ENCODE measurements at regions not wholly inside any gene's neighbourhood (a gene's known extent, or its start where the extent isn't known, plus 50 kb on each side); places are given as distances from the start of the nearest gene placed in this dataset.

GRCh38 chr10:121053151-121053550, 202.0 kb downstream of the WDR11 start:
- no peaks in the 10 kb centered on the region for H3K9me3 ChIP-seq (ENCODE audit: control insufficient read depth, low read length)
- no peaks in the 10 kb centered on the region for H3K4me1 ChIP-seq (ENCODE audit: control insufficient read depth, insufficient read depth, low read length, poor library complexity, severe bottlenecking)
- H3K36me3 ChIP-seq (ENCODE audit: control insufficient read depth, insufficient read depth, low read length) = no peaks in the 10 kb centered on the region
- H3K27ac ChIP-seq (ENCODE audit: low read depth, low read length, severe bottlenecking) = no peak overlapping the region
- 100% methylated on average over 2 of the region's 3 CpGs; no CpG with 5 or more reads in 1 of the 2 experiments for WGBS, 2 experiments (ENCODE audit: insufficient coverage in 2 of 2)
- H3K4me3 ChIP-seq (ENCODE audit: extremely low read depth, insufficient read depth, low read length, poor library complexity, severe bottlenecking) = no peak overlapping the region

- Histone ChIP-seq H3K36me3 (ENCODE audit: control insufficient read depth, insufficient read depth, low read length) (no peaks in the 10 kb centered on the region), H3K9me3 (ENCODE audit: control insufficient read depth, low read length) (no peaks in the 10 kb centered on the region), H3K4me3 (ENCODE audit: extremely low read depth, insufficient read depth, low read length, poor library complexity, severe bottlenecking) (no peak overlapping the region), H3K27ac (ENCODE audit: low read depth, low read length, severe bottlenecking) (no peak overlapping the region), H3K4me1 (ENCODE audit: control insufficient read depth, insufficient read depth, low read length, poor library complexity, severe bottlenecking) (no peaks in the 10 kb centered on the region)
- 88 to 90% methylated on average over 2 to 3 of the region's 5 CpGs for WGBS, 2 experiments (ENCODE audit: insufficient coverage in 2 of 2)
Observed at GRCh38 chr10:121054874-121055273, 203.7 kb downstream of the WDR11 start.

DNA sequence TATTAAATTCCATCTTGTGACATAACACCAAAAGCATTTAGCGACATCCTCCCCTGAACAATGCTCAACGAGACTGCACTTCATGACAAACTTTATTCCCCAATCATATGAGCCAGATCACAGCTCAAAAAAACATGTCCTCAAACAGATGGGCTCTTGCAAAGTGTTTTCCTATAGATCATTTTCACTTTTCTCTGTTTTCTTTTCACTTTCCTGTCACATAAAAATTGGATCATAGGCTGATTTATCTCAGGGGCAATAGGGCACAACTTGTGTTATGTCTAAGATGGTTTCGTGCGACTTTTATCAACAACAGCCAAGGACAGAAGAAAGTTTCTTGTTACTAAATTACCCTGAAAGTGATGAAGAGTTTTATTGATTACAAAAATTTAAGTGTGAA, 206.1 kb downstream of the WDR11 start:
- Histone ChIP-seq H3K4me1 (ENCODE audit: control insufficient read depth, insufficient read depth, low read length, poor library complexity, severe bottlenecking) (no peaks in the 10 kb centered on the region), H3K36me3 (ENCODE audit: control insufficient read depth, insufficient read depth, low read length) (no peaks in the 10 kb centered on the region), H3K4me3 (ENCODE audit: extremely low read depth, insufficient read depth, low read length, poor library complexity, severe bottlenecking) (no peak overlapping the region), H3K27ac (ENCODE audit: low read depth, low read length, severe bottlenecking) (no peak overlapping the region), H3K9me3 (ENCODE audit: control insufficient read depth, low read length) (no peaks in the 10 kb centered on the region)
- WGBS, 2 experiments (ENCODE audit: insufficient coverage in 2 of 2) = 93 to 100% methylated on average over 2 of the region's 4 CpGs

DNA sequence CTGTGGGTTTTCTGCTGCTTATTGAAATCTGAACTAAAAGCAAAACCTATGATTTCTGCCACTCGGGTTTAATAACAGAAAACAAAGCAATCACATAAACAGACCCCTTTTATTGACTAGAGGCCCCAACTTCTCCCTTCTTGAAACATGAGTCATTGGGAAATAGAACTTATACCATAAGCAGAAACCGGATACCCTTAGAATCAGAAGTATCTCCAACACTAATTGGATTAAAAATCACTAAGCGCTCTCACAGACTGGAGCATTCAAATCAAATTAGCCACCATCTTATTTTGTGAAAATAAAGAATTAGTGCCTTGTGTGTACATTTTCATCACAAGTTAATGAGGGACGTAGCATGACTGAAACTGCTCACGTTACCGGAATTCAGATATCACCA, 206.9 kb downstream of the WDR11 start:
- Histone ChIP-seq H3K9me3 (ENCODE audit: control insufficient read depth, low read length) (no peaks in the 10 kb centered on the region), H3K27ac (ENCODE audit: low read depth, low read length, severe bottlenecking) (no peak overlapping the region), H3K4me3 (ENCODE audit: extremely low read depth, insufficient read depth, low read length, poor library complexity, severe bottlenecking) (no peak overlapping the region), H3K4me1 (ENCODE audit: control insufficient read depth, insufficient read depth, low read length, poor library complexity, severe bottlenecking) (no peaks in the 10 kb centered on the region), H3K36me3 (ENCODE audit: control insufficient read depth, insufficient read depth, low read length) (no peaks in the 10 kb centered on the region)
- 100% methylated on average over 1 of the region's 6 CpGs for WGBS, 2 experiments (ENCODE audit: insufficient coverage in 2 of 2)

- no peaks in the 10 kb centered on the region for H3K4me1 ChIP-seq (ENCODE audit: control insufficient read depth, insufficient read depth, low read length, poor library complexity, severe bottlenecking)
- H3K9me3 ChIP-seq (ENCODE audit: control insufficient read depth, low read length) = no peaks in the 10 kb centered on the region
- no peaks in the 10 kb centered on the region for H3K36me3 ChIP-seq (ENCODE audit: control insufficient read depth, insufficient read depth, low read length)
- H3K4me3 ChIP-seq (ENCODE audit: extremely low read depth, insufficient read depth, low read length, poor library complexity, severe bottlenecking) = no peak overlapping the region
- 79 to 80% methylated on average over 3 of the region's 4 CpGs for WGBS, 2 experiments (ENCODE audit: insufficient coverage in 2 of 2)
- no peak overlapping the region for H3K27ac ChIP-seq (ENCODE audit: low read depth, low read length, severe bottlenecking)
Observed at GRCh38 chr10:121059351-121059750, 208.2 kb downstream of the WDR11 start.

- Histone ChIP-seq H3K4me1 (ENCODE audit: control insufficient read depth, insufficient read depth, low read length, poor library complexity, severe bottlenecking) (no peaks in the 10 kb centered on the region), H3K27ac (ENCODE audit: low read depth, low read length, severe bottlenecking) (no peak overlapping the region), H3K9me3 (ENCODE audit: control insufficient read depth, low read length) (no peaks in the 10 kb centered on the region), H3K36me3 (ENCODE audit: control insufficient read depth, insufficient read depth, low read length) (no peaks in the 10 kb centered on the region), H3K4me3 (ENCODE audit: extremely low read depth, insufficient read depth, low read length, poor library complexity, severe bottlenecking) (no peak overlapping the region)
- WGBS, 2 experiments (ENCODE audit: insufficient coverage in 2 of 2) = 100% methylated on average over 2 of the region's 3 CpGs; no CpG with 5 or more reads in 1 of the 2 experiments
Observed at GRCh38 chr10:121062115-121062514, 211.0 kb downstream of the WDR11 start.

- Histone ChIP-seq H3K27ac (ENCODE audit: low read depth, low read length, severe bottlenecking) (no peak overlapping the region), H3K36me3 (ENCODE audit: control insufficient read depth, insufficient read depth, low read length) (no peaks in the 10 kb centered on the region), H3K4me3 (ENCODE audit: extremely low read depth, insufficient read depth, low read length, poor library complexity, severe bottlenecking) (no peak overlapping the region), H3K9me3 (ENCODE audit: control insufficient read depth, low read length) (peaks cover 3% of the 10 kb centered on the region), H3K4me1 (ENCODE audit: control insufficient read depth, insufficient read depth, low read length, poor library complexity, severe bottlenecking) (no peaks in the 10 kb centered on the region)
- 73% methylated on average over 6 to 7 of the region's 8 CpGs for WGBS, 2 experiments (ENCODE audit: insufficient coverage in 2 of 2)
Observed at GRCh38 chr10:121063744-121064143, 212.6 kb downstream of the WDR11 start.

GRCh38 chr10:121064491-121064890, 213.3 kb downstream of the WDR11 start:
- no peaks in the 10 kb centered on the region for H3K36me3 ChIP-seq (ENCODE audit: control insufficient read depth, insufficient read depth, low read length)
- H3K9me3 ChIP-seq (ENCODE audit: control insufficient read depth, low read length) = peaks cover 3% of the 10 kb centered on the region
- H3K27ac ChIP-seq (ENCODE audit: low read depth, low read length, severe bottlenecking) = no peak overlapping the region
- no peak overlapping the region for H3K4me3 ChIP-seq (ENCODE audit: extremely low read depth, insufficient read depth, low read length, poor library complexity, severe bottlenecking)
- H3K4me1 ChIP-seq (ENCODE audit: control insufficient read depth, insufficient read depth, low read length, poor library complexity, severe bottlenecking) = no peaks in the 10 kb centered on the region

GRCh38 chr10:121065330-121065729, 214.2 kb downstream of the WDR11 start:
- no peaks in the 10 kb centered on the region for H3K4me1 ChIP-seq (ENCODE audit: control insufficient read depth, insufficient read depth, low read length, poor library complexity, severe bottlenecking)

DNA sequence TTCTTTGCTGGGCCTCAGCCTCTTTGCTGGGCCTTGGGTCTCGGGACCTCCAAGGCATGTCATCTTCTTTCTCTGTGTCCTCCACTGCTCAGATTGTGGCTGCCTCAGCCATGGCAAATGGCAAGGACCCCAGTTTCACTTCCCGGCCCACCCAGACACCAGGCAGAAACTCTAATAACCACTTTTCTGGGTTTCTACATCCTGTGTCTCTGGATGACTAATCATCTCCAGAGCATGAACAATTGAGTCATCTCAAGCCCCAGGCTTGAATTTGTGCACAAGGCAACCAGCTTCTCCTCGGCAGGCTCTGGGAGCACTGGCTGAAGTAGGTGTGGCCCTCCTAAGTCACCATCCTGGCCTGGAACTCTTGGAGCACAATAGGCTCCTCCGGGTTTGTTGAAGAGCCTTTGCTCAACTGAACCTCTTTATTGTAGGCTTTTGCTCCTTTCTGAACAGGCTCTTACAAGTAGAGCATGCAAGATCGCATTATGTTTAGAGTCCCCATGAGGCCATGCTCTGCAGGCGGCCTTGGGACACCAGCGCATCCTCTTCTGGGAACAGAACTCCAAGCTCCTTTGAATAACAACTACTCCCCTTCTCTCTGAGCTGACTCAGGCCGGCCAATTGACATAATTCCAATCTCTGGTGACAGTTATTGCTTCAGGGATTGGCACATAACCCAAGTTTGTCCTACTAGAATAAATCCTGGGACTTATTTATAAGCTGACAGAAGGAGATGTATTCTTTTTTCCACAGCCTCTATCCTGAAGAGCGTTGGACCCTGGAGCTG, 218.1 kb downstream of the WDR11 start:
- peaks cover 3% of the 10 kb centered on the region for H3K9me3 ChIP-seq (ENCODE audit: control insufficient read depth, low read length)
- no peak overlapping the region for H3K27ac ChIP-seq (ENCODE audit: low read depth, low read length, severe bottlenecking)
- no peaks in the 10 kb centered on the region for H3K4me1 ChIP-seq (ENCODE audit: control insufficient read depth, insufficient read depth, low read length, poor library complexity, severe bottlenecking)
- no peak overlapping the region for H3K4me3 ChIP-seq (ENCODE audit: extremely low read depth, insufficient read depth, low read length, poor library complexity, severe bottlenecking)
- no peaks in the 10 kb centered on the region for H3K36me3 ChIP-seq (ENCODE audit: control insufficient read depth, insufficient read depth, low read length)
- WGBS, 2 experiments (ENCODE audit: insufficient coverage in 2 of 2) = 96 to 98% methylated on average over 7 to 8 of the region's 9 CpGs

More at GRCh38 chr10:121065330-121065729, 214.2 kb downstream of the WDR11 start:
- Histone ChIP-seq H3K27ac (ENCODE audit: low read depth, low read length, severe bottlenecking) (no peak overlapping the region), H3K9me3 (ENCODE audit: control insufficient read depth, low read length) (peaks cover 3% of the 10 kb centered on the region), H3K36me3 (ENCODE audit: control insufficient read depth, insufficient read depth, low read length) (no peaks in the 10 kb centered on the region), H3K4me3 (ENCODE audit: extremely low read depth, insufficient read depth, low read length, poor library complexity, severe bottlenecking) (no peak overlapping the region)

GRCh38 chr10:121070275-121071070, 219.3 kb downstream of the WDR11 start:
- Histone ChIP-seq H3K9me3 (ENCODE audit: control insufficient read depth, low read length) (peaks cover 3% of the 10 kb centered on the region), H3K36me3 (ENCODE audit: control insufficient read depth, insufficient read depth, low read length) (no peaks in the 10 kb centered on the region), H3K4me1 (ENCODE audit: control insufficient read depth, insufficient read depth, low read length, poor library complexity, severe bottlenecking) (no peaks in the 10 kb centered on the region), H3K4me3 (ENCODE audit: extremely low read depth, insufficient read depth, low read length, poor library complexity, severe bottlenecking) (no peak overlapping the region), H3K27ac (ENCODE audit: low read depth, low read length, severe bottlenecking) (no peak overlapping the region)
- WGBS, 2 experiments (ENCODE audit: insufficient coverage in 2 of 2) = 97 to 100% methylated on average over 3 to 5 of the region's 6 CpGs
